ENCODE measurements at regions not wholly inside any gene's neighbourhood (a gene's known extent, or its start where the extent isn't known, plus 50 kb on each side); places are given as distances from the start of the nearest gene placed in this dataset.
"Not testable (repeated sequence)": the region's sequence is repeated elsewhere in the genome, so short reads cannot be mapped to it uniquely, and the experiment has no call there.

DNA sequence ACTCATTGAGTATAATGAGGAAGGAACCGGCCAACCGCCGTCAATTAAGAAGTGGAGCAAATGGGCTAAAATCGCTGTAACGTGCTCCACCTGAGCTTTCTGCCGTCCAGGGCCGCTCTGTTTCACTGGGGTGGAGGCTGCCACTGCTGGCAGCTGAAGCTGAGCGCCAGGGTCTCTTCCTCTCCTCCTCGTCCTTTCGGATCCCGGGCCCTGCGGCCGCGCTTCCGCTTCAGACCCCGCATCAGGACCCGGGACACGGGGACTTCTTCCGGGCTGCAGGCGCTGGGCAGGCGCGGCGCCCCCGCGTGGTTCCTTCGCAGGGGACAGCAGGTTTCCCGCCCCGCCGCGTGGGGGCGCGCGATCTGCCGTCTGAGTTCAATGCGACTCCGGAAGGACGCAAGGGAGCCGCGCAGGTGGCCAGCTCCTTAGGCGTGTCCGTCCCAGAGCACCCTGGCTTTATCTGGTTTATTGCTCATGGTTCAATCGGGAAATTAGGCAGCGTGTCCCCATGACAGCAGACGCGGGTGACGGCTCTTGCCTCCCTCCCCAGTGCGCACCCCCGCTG, 519.8 kb downstream of the TRIML1 start:
- TF ChIP-seq, protein P1, sequence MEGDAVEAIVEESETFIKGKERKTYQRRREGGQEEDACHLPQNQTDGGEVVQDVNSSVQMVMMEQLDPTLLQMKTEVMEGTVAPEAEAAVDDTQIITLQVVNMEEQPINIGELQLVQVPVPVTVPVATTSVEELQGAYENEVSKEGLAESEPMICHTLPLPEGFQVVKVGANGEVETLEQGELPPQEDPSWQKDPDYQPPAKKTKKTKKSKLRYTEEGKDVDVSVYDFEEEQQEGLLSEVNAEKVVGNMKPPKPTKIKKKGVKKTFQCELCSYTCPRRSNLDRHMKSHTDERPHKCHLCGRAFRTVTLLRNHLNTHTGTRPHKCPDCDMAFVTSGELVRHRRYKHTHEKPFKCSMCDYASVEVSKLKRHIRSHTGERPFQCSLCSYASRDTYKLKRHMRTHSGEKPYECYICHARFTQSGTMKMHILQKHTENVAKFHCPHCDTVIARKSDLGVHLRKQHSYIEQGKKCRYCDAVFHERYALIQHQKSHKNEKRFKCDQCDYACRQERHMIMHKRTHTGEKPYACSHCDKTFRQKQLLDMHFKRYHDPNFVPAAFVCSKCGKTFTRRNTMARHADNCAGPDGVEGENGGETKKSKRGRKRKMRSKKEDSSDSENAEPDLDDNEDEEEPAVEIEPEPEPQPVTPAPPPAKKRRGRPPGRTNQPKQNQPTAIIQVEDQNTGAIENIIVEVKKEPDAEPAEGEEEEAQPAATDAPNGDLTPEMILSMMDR (conservative IDR thresholded peaks at IDR 0.05; ENCODE audit: low read depth, low read length): no peak
- no peak for DNase-seq (ENCODE audit: low read depth)
- H3K4me3 ChIP-seq (ENCODE audit: low read depth, low read length): no peak overlapping the region

DNA sequence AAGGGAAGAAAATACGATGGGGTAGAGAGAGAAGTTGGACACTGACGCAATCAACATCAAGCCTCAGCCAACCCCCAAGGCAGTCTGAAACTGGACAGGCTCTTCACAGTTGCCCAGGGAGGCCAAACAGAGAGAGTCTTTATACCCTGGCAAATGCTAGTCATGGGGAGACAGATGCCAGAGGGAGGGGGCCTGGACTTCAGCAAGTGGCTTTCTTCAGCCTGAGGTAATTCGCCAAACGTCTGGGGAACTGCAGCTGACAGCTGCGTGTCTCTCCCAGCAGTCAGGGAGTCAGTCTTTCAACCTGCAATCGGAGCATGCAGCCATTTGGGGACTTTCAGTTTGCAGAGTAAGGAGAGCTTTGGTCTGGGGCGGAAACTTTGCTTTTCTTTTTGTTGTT, 521.6 kb downstream of the TRIML1 start:
- TF ChIP-seq, protein P1 (conservative IDR thresholded peaks at IDR 0.05; ENCODE audit: low read depth, low read length): no peak
- no peak overlapping the region for H3K4me3 ChIP-seq (ENCODE audit: low read depth, low read length)
- no peak for DNase-seq (ENCODE audit: low read depth)

DNA sequence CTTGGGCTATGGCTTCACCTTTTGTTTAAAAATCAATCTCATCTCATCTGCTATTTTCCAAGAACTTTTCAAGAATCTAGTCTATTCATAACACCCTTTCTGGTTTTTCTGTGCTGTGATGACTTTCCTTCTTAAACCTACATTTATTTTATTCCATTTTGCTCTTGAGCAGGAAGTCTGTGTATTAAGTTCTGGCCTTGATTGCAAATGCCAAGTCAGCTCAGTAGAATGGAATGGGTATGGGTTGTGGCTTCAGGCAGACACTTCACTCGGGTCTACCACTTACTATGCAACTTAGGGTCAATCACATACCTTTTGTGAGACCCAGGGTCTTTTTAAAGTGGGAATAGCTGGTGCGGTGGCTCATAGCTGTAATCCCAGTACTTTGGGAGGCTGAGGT, 522.3 kb downstream of the TRIML1 start:
- no peak for DNase-seq (ENCODE audit: low read depth)
- no peak overlapping the region for H3K4me3 ChIP-seq (ENCODE audit: low read depth, low read length)
- TF ChIP-seq, protein P1 (conservative IDR thresholded peaks at IDR 0.05; ENCODE audit: low read depth, low read length): no peak

DNA sequence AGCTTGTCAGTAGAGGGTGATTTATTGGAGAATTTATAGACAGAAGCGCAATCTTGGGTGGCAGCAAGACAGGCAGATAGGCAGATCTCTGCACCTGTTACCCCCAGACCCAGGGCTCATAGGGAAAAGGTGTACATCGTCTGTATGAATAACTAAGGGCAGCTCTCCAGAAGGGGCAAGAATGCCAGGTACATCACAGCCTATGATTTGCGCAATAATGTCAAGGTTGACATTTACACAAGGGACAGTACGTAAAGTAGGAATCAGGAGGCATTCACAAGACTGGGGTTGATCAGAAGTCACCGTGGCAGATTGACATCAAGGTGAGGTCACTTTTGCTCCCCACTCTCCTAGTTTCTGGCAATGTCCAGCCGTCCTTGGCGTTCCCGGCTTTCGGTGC, 524.1 kb downstream of the TRIML1 start:
- TF ChIP-seq, protein P1 (conservative IDR thresholded peaks at IDR 0.05; ENCODE audit: low read depth, low read length): no peak
- no peak for DNase-seq (ENCODE audit: low read depth)
- no peak overlapping the region for H3K4me3 ChIP-seq (ENCODE audit: low read depth, low read length)

DNA sequence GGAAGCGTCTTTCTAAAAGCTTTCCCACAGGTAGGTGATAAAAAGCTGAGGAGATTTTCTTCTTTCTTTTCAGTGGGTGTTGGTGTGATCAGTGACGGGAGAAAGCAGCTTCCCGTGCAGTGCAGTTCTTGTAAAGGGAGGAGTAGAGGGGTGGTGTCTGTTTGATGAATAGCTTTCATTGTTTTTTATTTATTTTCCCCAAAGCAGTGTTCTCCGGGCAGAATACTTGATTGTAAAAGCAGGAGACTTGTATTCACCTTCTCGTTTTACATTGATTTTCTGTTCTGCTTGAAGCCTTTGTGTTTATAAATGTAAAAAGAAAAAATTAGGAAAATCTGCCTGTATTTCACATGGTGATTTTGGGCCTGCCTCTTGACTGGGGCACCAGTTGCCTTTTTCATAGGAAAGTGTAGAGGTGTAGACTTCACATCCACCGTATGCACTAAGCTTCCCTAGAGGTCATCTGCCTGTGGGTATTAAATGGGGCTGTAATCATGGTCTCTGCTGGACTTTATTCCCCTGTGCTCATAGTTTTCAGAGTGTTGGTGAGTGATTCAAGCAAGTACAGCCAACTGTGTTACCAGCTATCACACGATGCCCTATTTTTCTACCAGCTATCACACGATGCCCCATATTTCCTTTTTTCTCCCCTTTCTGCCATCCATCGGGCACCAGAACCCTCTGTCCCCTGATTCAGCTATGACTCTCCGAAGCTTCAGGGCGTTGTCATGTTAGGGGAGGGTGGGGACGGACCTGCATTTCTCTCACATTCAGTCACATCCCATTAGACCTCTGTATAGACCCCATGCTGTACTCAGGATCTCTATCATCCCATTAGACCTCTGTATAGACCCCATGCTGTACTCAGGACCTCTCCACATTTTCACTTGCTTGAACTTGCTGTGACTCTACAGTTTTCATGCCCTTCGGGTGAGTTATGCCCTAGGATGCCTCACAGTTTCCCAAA, 526.5 kb downstream of the TRIML1 start:
- H3K4me3 ChIP-seq (ENCODE audit: low read depth, low read length): no peak overlapping the region
- DNase-seq (ENCODE audit: low read depth): no peak
- TF ChIP-seq, protein P1 (conservative IDR thresholded peaks at IDR 0.05; ENCODE audit: low read depth, low read length): no peak

DNA sequence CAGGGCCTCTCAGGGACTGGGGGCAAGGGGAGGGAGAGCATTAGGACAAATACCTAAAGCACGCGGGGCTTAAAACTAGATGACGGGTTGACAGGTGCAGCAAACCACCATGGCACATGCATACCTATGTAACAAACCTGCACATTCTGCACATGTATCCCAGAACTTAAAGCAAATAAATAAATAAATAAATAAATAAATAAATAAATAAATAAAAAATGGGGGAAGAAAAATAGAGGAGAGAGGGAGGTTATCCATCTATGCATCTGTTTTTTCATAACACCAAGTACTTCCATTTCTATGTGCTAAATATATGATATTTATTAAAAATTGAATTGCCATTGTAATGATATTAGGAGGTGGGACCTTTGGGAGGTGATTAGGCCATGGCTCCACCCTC, 539.5 kb downstream of the TRIML1 start:
- not testable (repeated sequence) for DNase-seq (ENCODE audit: low read depth)

DNA sequence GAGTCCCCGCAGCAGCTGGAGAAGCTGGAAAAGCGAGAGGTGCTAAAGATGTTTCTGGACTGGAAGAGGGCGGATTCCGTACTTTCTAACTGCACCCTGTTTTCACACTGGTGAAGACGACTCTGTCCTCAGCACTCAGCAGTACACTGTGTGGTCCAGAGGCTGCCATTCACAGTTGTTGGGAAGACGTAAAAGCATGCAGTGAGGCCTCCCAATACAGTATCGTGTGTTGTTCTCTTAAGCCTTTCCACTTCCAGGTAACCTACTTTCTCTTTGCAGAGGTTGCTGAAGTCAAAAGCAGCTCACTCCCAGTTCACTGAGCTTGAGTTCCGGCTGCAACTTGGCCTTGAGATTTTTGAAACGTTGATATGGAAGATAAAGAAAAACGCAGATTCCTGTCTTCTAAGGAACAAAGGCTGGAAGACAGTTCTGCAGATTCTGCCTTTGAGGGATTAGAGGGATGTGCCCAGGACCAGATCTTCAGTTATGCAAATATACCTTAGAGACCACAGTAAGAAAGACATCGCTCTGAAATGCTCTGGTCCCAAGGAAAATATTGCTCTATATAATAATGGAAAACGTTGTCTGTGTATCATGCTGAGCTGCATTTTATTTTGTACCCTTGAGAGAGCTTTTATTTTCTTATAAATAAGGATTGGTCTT, 540.9 kb downstream of the TRIML1 start:
- TF ChIP-seq, protein P1 (conservative IDR thresholded peaks at IDR 0.05; ENCODE audit: low read depth, low read length): no peak
- no peak for DNase-seq (ENCODE audit: low read depth)

More for the DNA sequence above, 539.5 kb downstream of the TRIML1 start:
- not testable (repeated sequence) for H3K4me3 ChIP-seq (ENCODE audit: low read depth, low read length)

More for the DNA sequence above, 540.9 kb downstream of the TRIML1 start:
- H3K4me3 ChIP-seq (ENCODE audit: low read depth, low read length): no peak overlapping the region
